GM21367 (cell line): ENCODE measurements at regions not wholly inside any gene's neighbourhood (a gene's known extent, or its start where the extent isn't known, plus 50 kb on each side); places are given as distances from the start of the nearest gene placed in this dataset.
A peak's percentile ranks its signal among the peaks of the same experiment; 100 is the strongest.

ENCODE experiments used
- ATAC-seq: cut with Tn5 transposase; IDR thresholded peaks from one replicate; pipeline ENCODE4 v1.9.1; 2021; ENCODE audit not compliant: unreplicated experiment

GRCh38 chr1:104435255-104435654 is 685.6 kb downstream of the AMY1C start:
- ATAC-seq: no peak

DNA sequence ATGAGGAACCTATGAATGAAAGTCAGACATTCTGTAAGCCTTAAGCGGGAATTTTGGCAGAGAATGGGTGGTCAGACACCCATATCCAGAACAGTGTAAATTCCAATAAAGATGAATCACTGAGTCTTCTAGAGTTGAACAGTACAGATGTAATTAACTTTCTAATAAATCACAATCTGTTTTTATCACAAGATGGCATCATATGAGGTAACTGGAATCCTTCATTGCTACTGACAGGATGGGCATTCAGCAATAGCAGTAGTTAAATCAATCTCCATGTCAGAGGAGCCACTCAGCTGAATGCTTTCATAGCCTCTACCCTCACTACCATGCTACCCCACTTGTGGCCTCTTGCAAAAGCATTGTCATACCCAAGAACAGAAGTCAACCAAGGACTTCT is 690.3 kb downstream of the AMY1C start:
- no peak for ATAC-seq

GRCh38 chr1:104456724-104457123 is 707.0 kb downstream of the AMY1C start:
- ATAC-seq: no peak

DNA sequence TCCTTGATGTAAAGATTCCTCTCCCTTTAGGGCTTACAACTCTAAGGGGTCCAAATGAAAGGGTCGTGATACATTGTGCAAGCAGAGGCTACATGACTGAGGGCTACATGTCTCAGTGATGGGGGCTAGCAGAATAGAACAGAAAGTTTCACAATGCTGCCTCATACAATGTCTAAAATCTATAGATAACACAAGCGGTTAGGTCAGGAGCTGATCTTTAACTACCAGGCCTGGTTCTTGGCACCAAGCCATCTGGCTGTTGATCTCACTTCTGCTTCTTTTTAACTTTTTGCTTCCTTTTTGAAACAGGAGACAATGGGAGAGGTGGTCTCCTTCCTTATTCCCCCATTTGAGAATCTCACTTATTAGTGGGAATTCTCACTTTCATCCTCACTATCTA is 710.2 kb downstream of the AMY1C start:
- no peak for ATAC-seq

GRCh38 chr1:104460880-104461279 is 711.2 kb downstream of the AMY1C start:
- ATAC-seq: no peak

DNA sequence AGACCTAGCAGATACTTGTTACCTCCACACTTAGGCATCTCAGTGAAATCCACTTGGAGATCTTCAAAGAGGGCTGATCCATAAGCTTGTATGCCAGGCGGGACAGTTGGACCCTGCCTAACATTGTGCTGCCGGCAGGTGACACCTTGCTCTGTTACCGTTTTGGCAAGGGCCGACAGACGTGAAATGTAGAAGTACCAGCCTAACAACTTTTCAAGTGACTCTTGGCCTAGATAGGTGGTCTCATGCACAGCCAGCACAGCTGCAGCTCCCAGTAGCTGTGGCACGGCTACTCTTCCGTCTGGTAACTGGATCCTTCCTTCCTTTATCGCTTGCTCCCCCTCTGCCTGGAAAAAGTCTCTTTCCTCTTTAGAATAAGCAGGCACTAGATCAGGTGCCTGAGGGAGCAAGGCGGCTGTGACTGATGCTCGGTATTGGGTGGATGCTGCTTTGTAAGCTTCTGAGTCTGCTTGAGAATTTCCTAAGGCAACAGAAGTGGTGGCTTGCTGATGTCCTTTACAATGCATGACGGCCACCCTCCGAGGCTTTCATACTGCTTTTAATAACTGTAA is 713.5 kb downstream of the AMY1C start:
- no peak for ATAC-seq

DNA sequence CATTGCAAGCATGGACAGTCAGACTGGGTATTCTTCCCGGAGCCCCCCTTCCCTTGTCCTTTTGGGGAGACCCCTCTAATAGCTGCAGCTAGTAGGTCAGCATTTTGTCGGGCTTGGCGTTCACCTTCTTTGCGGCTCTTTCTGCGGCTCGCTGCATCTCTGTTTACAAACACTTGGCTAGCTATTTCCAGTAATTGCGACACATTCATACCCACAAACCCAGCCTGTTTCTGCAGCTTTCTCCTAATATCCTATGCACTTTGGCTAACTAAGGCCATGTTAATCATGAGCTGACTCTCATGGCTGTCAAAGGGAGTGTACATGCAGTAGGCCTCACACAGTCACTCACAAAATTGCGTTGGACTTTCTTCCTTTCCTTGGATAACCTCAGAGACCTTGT is 716.4 kb downstream of the AMY1C start:
- no peak for ATAC-seq

DNA sequence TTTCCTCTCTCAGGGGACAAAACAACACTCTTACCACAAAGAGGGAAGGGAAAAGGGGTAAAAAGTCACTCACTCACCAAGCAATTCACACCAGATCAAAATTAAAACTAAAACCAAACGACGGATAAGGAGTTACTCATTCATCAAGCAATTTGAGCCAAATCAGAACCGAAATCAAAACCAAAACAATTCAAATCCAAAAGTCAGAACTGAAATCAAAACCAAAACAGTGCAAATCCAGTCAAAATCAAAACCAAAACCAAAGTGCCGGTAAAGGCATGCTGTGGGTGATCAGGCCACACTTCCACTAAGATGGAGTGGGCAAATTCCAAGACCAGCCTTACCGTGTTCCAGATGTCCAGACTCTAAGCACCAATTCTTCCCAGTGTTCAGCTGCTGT is 717.9 kb downstream of the AMY1C start:
- no peak for ATAC-seq

- ATAC-seq: no peak
These were observed 718.6 kb downstream of the AMY1C start for GRCh38 chr1:104468282-104468681.

GRCh38 chr1:104476126-104476525 is 726.4 kb downstream of the AMY1C start:
- ATAC-seq: no peak

- ATAC-seq: no peak
These were observed 738.8 kb downstream of the AMY1C start for GRCh38 chr1:104488296-104489015.

- ATAC-seq: no peak
These were observed 776.6 kb downstream of the AMY1C start for GRCh38 chr1:104526158-104526795.

DNA sequence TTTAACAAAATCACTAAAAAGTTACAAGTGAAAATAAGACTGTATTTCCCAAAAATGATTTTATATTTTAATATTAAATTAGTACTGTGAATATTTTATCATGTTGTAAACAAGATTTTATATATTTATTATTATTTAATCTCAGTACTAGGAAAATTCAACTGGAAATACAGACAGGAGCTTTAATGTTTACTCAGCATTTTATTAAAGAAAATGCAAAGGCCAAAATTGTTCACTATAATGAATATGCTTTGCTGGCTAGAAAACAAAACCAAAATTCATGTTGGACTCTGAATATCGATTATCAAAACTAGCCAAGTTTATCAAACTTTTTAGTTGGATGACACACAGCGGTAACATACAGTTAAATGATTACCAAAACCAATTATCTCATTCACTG is 782.3 kb downstream of the AMY1C start:
- ATAC-seq: no peak

DNA sequence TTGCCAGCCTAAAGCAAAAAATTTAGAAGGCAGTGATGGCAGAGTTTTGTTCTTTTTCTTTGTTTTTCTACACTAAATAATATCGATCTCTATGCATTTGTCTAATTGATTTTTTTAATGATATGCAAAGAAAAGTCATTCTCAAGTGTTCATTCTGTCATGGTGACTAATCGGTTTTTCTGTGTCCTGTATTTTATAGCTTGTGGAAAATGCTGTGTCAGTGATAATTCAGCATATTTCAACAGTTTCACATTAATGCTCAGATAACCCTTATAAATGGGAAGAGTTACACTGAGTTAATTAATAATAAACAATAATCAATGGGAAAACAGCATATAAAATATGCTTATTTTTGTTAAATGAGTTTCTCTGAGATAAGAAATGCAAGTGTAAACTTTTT is 824.9 kb downstream of the AMY1C start:
- ATAC-seq: no peak

GRCh38 chr1:104592926-104593325 is 843.2 kb downstream of the AMY1C start:
- peak; percentile 53 for ATAC-seq

DNA sequence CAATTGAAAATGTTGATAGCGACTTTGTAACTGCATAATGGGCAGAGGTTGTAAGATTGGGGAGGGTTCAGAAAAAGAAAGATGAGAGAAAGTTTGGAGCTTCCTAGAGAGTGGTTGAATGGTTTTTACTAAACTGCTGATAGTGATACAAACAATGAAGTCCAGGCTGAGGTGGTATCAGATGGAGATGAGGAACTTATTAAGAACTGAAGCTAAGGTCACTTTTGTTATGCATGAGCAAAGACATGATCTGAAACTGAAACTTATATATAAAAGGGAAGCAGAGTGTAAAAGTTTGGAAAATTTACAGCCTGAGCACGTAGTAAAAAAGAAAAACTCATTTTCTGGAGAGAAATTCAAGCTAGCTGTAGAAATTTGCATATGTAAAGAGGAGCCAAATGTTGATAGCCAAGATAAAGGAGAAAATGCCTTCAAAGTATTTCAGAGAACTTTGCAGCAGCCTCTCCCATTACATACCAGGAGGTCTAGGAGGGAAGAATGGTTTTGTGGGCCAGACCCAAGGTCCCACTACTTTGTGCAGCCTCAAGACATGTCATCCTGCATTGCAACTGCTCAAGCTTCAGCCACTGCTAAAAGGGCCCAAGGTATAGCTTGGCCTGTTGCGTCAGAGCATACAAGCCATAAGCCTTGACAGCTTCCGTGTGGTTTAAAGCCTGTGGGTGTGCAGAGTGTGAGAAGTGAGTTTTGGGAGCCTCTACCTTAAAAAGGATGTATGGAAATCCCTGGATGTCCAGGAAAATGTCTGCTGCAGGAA is 843.9 kb downstream of the AMY1C start:
- peak; percentile 76 for ATAC-seq

DNA sequence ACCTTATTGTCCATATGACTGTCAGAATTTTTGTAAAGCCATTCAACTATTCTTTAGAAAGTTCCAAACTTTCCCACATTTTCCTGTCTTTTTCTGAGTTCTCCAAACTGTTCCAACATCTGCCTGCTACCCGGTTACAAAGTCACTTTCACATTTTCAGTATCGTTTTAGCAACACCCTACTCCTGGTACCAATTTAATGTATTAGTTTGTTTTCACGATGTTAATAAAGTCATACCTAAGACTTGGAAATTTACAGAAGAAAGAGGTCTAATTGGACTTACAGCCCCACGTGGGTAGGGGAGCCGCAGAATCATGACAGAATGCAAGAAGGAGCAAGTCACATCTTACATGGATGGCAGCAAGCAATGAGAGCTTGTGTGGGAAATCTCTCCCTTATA is 867.8 kb downstream of the AMY1C start:
- ATAC-seq: no peak

GRCh38 chr1:104621221-104621620 is 871.5 kb downstream of the AMY1C start:
- no peak for ATAC-seq

GRCh38 chr1:104624538-104624937 is 874.8 kb downstream of the AMY1C start:
- no peak for ATAC-seq

DNA sequence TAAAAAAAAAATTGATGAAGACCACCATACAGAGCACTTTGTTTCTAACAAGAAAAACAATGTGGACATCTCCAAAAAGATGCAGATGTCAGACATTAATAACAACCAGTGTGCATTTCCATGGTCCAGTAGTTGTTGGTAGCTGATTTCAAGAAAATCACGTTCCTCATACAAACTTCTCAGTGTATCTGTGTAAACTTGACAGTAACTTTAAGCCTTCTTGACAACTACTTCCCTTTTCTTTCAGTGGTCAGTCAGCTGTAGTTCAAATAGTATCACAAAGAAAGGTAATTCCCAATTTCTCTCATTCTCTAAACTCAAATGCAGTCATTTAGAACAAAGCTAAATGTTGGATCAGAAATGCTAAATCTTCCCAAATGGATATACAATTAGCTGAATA is 879.9 kb downstream of the AMY1C start:
- ATAC-seq: no peak

DNA sequence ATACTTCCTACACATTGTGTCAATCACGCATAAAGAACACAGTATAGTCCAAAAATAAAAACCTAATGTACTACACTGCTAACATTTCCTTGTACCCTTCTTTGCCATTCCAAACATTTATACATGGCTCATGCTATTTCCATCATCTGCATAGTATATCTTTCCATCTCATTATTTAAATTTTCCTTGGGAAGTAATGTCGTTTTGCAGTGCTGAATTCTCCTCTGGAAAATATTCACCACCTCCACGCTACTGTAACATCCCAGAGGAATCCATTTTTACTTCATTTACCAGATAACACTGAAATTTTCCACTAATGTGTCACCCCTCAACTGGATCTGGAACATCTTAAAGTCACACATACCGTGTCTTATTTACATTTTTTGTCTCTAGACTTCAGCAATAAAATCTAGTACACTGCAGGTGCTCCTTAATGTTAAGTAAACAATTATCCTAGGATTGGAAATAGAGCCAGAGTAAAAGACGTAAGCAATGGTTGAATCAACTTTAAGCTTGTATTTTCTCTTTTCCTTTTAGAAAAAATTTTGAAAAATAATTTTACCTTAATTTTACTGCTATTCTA is 881.0 kb downstream of the AMY1C start:
- ATAC-seq: no peak
